GM12874 (cell line): ENCODE measurements at regions not wholly inside any gene's neighbourhood (a gene's known extent, or its start where the extent isn't known, plus 50 kb on each side); places are given as distances from the start of the nearest gene placed in this dataset.

Experiments
- TF ChIP-seq, protein P1 (sequence below): IDR thresholded peaks from 2 replicates; pipeline ENCODE4 v1.5.1; 2011; ENCODE audit warnings: low read depth, mild to moderate bottlenecking, control low read depth, low read length, moderate library complexity; ENCODE audit not compliant: insufficient read depth

DNA sequence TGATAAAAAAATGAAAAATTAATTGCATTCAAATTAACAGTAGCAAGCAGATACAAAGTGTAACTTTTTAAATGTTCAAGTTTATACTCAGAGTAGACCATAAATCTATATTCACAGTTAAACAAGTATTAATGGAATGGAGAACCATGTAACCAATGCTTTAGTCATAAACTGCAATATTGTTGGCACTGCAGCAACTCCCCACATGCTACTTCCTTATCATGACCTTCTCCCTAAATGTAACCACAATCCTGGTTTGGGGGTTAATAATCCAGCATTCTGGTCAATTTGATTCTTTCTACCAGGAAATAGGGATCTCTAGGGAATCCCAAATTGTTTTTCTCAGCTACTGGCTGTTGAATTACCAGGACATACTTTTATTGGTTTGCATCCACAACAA is 223.9 kb upstream of the DCAF8L1 start:
- TF ChIP-seq, protein P1, sequence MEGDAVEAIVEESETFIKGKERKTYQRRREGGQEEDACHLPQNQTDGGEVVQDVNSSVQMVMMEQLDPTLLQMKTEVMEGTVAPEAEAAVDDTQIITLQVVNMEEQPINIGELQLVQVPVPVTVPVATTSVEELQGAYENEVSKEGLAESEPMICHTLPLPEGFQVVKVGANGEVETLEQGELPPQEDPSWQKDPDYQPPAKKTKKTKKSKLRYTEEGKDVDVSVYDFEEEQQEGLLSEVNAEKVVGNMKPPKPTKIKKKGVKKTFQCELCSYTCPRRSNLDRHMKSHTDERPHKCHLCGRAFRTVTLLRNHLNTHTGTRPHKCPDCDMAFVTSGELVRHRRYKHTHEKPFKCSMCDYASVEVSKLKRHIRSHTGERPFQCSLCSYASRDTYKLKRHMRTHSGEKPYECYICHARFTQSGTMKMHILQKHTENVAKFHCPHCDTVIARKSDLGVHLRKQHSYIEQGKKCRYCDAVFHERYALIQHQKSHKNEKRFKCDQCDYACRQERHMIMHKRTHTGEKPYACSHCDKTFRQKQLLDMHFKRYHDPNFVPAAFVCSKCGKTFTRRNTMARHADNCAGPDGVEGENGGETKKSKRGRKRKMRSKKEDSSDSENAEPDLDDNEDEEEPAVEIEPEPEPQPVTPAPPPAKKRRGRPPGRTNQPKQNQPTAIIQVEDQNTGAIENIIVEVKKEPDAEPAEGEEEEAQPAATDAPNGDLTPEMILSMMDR = no peak

DNA sequence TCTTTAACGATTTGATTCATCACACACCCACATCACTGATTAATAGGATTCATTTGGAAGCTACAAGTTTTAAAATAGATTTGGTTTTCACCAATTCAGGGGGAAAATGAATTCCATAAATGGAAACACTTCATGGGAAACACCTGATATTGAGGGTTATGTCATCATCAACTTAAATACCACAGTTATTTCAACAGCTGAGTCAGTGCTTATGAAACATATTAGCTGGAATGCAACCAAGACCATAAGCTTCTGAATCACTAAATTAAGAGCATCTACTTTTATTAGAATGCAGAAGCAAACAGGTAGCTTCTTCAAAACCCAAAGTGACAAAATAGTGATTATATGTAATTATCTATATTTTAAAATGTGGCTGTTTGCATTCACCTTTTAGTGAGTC is 207.8 kb upstream of the DCAF8L1 start:
- TF ChIP-seq, protein P1 = no peak

DNA sequence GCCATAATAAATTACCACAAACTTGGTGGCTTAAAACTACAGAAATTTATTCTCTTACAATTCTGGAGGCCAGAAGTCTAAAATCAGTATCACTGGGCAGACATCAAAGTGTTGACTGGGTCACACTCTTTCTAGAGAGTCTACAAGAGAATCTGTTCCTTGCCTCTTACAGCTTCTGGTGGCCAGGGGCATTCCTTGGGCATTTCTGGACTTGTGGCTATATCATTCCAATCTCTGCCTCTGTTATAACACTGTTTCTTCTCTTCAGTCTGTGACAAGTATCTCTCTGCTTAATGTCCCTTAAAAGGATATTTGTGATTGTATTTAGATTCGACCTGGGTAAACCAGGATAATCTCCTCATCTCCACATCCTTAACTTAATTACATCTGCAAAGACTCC is 207.3 kb upstream of the DCAF8L1 start:
- TF ChIP-seq, protein P1 = no peak

DNA sequence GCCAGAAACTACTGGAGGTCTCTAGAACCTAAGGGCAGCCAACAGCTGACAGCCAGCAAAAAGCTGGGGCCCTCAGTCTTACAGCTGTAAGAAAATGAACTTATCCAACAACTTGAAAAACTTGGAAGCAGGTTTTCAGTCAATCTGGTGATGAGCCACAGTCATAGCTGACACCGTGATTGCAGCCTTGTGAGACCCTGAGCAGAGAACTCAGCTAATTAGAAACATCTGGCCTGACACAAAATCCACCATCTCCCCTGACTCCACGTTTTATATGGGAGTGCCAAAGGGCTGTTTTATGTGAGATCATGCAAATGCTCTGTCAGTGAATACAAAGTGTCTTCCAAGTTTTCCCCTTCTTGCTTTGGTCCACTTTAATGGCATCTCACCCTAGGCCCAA is 198.8 kb upstream of the DCAF8L1 start:
- TF ChIP-seq, protein P1 = no peak

DNA sequence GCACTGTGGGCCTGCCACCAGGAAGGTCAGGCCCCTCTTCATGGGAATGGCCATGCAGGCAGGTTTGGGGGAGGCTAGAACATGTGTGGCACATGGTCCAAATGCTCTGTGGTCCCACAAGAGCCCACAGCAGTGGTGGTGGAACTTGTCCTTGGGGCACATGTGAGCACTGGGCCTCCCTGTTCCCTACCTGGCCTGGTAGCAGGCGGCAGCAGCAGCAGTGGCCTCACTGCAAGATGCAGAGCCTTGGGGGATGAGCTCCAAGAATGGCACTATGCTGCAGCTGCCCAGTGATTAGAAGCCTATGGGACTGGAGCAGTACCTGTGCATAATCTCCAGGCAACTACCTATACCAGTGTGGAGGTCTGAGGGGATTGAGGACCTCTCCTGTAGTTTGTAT is 197.0 kb upstream of the DCAF8L1 start:
- TF ChIP-seq, protein P1 = no peak

DNA sequence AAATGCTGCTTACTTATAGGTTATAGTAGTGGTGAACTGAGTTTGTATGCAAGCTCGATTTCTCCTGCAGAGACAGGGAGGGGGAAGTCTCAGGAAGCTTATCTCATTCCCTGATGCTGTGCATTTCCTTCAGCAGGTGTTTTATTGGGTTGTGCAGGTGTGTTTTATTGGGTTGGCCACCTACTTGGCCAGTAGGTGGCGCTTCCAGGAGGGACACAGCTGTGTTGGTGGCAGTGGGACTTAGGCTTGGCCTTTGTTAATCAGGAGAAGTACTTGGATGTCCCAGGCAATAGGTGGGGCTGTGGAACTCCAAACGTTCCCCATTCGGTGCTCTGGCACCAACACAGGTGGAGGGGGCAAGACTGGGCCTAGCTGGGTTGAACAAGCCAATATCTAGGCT is 196.0 kb upstream of the DCAF8L1 start:
- TF ChIP-seq, protein P1 = peak; percentile 44

DNA sequence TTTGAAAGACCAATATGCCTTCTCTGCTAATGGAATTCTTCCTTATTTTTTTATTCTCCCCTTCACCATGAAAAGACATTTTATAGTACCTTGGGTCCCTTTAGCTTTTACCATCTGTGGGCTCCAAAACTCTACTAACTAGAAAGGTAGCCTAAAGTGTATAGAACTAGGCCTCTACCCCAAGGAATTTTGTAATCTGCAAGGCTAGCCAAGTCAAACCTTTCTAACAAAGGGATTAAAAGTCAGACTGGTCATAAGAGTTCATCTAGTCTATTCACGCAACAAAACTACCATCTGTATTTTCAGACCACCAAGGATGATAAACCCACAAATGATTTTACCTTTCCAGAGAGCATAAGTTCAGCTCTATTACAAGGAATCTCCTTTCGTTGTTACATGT is 189.5 kb upstream of the DCAF8L1 start:
- TF ChIP-seq, protein P1 = no peak
